ENCODE measurements at regions not wholly inside any gene's neighbourhood (a gene's known extent, or its start where the extent isn't known, plus 50 kb on each side); places are given as distances from the start of the nearest gene placed in this dataset.

- H3K27me3 Mint-ChIP-seq, result no peaks in the 10 kb centered on the region
- no peaks in the 10 kb centered on the region for H3K4me1 Mint-ChIP-seq
- Histone ChIP-seq H3K9me3 (ENCODE audit: control extremely low read depth in 1 of 3, control insufficient read depth in 2 of 3, insufficient read depth in 1 of 3, low read length in 2 of 3) (no peaks in the 10 kb centered on the region), H4K20me1 (ENCODE audit: control insufficient read depth, insufficient read depth, low read length, poor library complexity, severe bottlenecking) (no peaks in the 10 kb centered on the region), H3K36me3 (replicated peaks in 1 of 2; ENCODE audit: control extremely low read depth in 1 of 2, control insufficient read depth in 1 of 2, extremely low read depth in 1 of 2, insufficient read depth in 2 of 2, low read length in 1 of 2) (no peaks in the 10 kb centered on the region), H3K27me3 (replicated peaks in 1 of 4; ENCODE audit: control extremely low read depth in 1 of 4, control insufficient read depth in 3 of 4, insufficient read depth in 4 of 4, low read length in 3 of 4) (no peaks in the 10 kb centered on the region), H3K27ac (ENCODE audit: low read length in 2 of 2) (no peak overlapping the region), H2AFZ (ENCODE audit: insufficient read depth, low read depth, low read length, poor library complexity, severe bottlenecking) (no peak overlapping the region), H3K4me1 (ENCODE audit: control insufficient read depth in 2 of 2, insufficient read depth in 2 of 2, low read length in 2 of 2) (no peaks in the 10 kb centered on the region), H3K4me2 (replicated peaks; ENCODE audit: low read depth, low read length, poor library complexity, severe bottlenecking) (no peak overlapping the region), H3K9ac (ENCODE audit: low read length) (no peak overlapping the region), H3K4me3 (ENCODE audit: control extremely low read depth in 1 of 5, extremely low read depth in 1 of 5, insufficient read depth in 1 of 5, low read depth in 2 of 5, low read length in 4 of 5) (no peak overlapping the region), H3K79me2 (ENCODE audit: control insufficient read depth, insufficient read depth, low read length) (no peaks in the 10 kb centered on the region)
- no peak overlapping the region for H3K4me3 Mint-ChIP-seq
- H3K9me3 Mint-ChIP-seq (ENCODE audit: insufficient read depth), result no peaks in the 10 kb centered on the region
- TF ChIP-seq CTCF (IDR thresholded peaks at IDR 0.05) (no peak), EZH2 (IDR thresholded peaks at IDR 0.05; ENCODE audit: borderline replicate concordance, insufficient read depth, low read depth, low read length, poor library complexity, severe bottlenecking) (no peak)
- DNase-seq (no peak), ATAC-seq (ENCODE audit: low read depth) (no peak)
- no peak overlapping the region for H3K27ac Mint-ChIP-seq
- intact Hi-C loops (cut with micrococcal nuclease), result no loop called here
- ChIA-PET POLR2A (no interaction called here), CTCF (no interaction called here)
- no CpG with 5 or more reads among the region's 5 CpGs for WGBS (ENCODE audit: insufficient coverage)
These were observed 656.1 kb upstream of the SOX9 start for GRCh38 chr17:71464751-71465150.

- no peaks in the 10 kb centered on the region for H3K4me1 ChIP-seq (ENCODE audit: control insufficient read depth in 2 of 2, insufficient read depth in 2 of 2, low read length in 2 of 2)
- TF ChIP-seq EZH2 (IDR thresholded peaks at IDR 0.05; ENCODE audit: borderline replicate concordance, insufficient read depth, low read depth, low read length, poor library complexity, severe bottlenecking), result no peak
- no peak for TF ChIP-seq CTCF (IDR thresholded peaks at IDR 0.05)
- H3K9me3 Mint-ChIP-seq (ENCODE audit: insufficient read depth), result no peaks in the 10 kb centered on the region
- H3K27me3 ChIP-seq (replicated peaks in 1 of 4; ENCODE audit: control extremely low read depth in 1 of 4, control insufficient read depth in 3 of 4, insufficient read depth in 4 of 4, low read length in 3 of 4), result no peaks in the 10 kb centered on the region
- no peak overlapping the region for H3K9ac ChIP-seq (ENCODE audit: low read length)
- H3K27ac Mint-ChIP-seq, result no peak overlapping the region
- ATAC-seq (ENCODE audit: low read depth), result no peak
- H3K4me2 ChIP-seq (replicated peaks; ENCODE audit: low read depth, low read length, poor library complexity, severe bottlenecking), result no peak overlapping the region
- CTCF ChIA-PET, result no interaction called here
- intact Hi-C loops (cut with micrococcal nuclease), result no loop called here
- H3K4me1 Mint-ChIP-seq, result no peaks in the 10 kb centered on the region
- no peak overlapping the region for H3K27ac ChIP-seq (ENCODE audit: low read length in 2 of 2)
- peaks cover 0 to 4% (median 0%) of the 10 kb centered on the region in 3 donors for H3K9me3 ChIP-seq (ENCODE audit: control extremely low read depth in 1 of 3, control insufficient read depth in 2 of 3, insufficient read depth in 1 of 3, low read length in 2 of 3)
- no peak for DNase-seq
- POLR2A ChIA-PET, result no interaction called here
- H3K4me3 ChIP-seq (ENCODE audit: control extremely low read depth in 1 of 5, extremely low read depth in 1 of 5, insufficient read depth in 1 of 5, low read depth in 2 of 5, low read length in 4 of 5), result no peak overlapping the region
- no peaks in the 10 kb centered on the region for H3K27me3 Mint-ChIP-seq
- WGBS (ENCODE audit: insufficient coverage), result no CpG with 5 or more reads among the region's 2 CpGs
- no peaks in the 10 kb centered on the region for H3K79me2 ChIP-seq (ENCODE audit: control insufficient read depth, insufficient read depth, low read length)
- no peak overlapping the region for H2AFZ ChIP-seq (ENCODE audit: insufficient read depth, low read depth, low read length, poor library complexity, severe bottlenecking)
- H3K36me3 ChIP-seq (replicated peaks in 1 of 2; ENCODE audit: control extremely low read depth in 1 of 2, control insufficient read depth in 1 of 2, extremely low read depth in 1 of 2, insufficient read depth in 2 of 2, low read length in 1 of 2), result no peaks in the 10 kb centered on the region
- H4K20me1 ChIP-seq (ENCODE audit: control insufficient read depth, insufficient read depth, low read length, poor library complexity, severe bottlenecking), result no peaks in the 10 kb centered on the region
- no peak overlapping the region for H3K4me3 Mint-ChIP-seq
These were observed 653.1 kb upstream of the SOX9 start for GRCh38 chr17:71467719-71468118.

All from B cell (primary cell).